KMS-11 (cell line): ENCODE measurements at regions not wholly inside any gene's neighbourhood (a gene's known extent, or its start where the extent isn't known, plus 50 kb on each side); places are given as distances from the start of the nearest gene placed in this dataset.

Experiments used
- H2AFZ ChIP-seq: fragments of 200-600 bp; sonication (generic); 2 replicates; pipeline ENCODE4 v1.6.1; 2016; ENCODE audit warnings: antibody characterized with exemption, mixed run types, low read depth
- H3K27ac ChIP-seq: fragments of 200-600 bp; sonication (generic); 2 replicates; pipeline ENCODE4 v1.6.1; 2016; ENCODE audit warnings: mild to moderate bottlenecking, mixed run types
- H3K27me3 ChIP-seq: fragments of 200-600 bp; sonication (generic); 2 replicates; pipeline ENCODE4 v1.6.1; 2017; ENCODE audit warnings: mild to moderate bottlenecking, low read depth, mixed run types, moderate library complexity; ENCODE audit not compliant: insufficient read depth
- H3K36me3 ChIP-seq: fragments of 200-600 bp; sonication (generic); 2 replicates; pipeline ENCODE4 v1.6.1; 2017; ENCODE audit warnings: mild to moderate bottlenecking, mixed run types; ENCODE audit not compliant: insufficient read depth
- H3K4me1 ChIP-seq: fragments of 200-600 bp; sonication (generic); 2 replicates; pipeline ENCODE4 v1.6.1; 2016; ENCODE audit warnings: mild to moderate bottlenecking, low read depth, mixed run types; ENCODE audit not compliant: poor library complexity, severe bottlenecking
- H3K4me2 ChIP-seq: fragments of 200-600 bp; sonication (generic); 2 replicates; pipeline ENCODE4 v1.7.0; 2016; ENCODE audit warnings: mild to moderate bottlenecking, mixed run types
- H3K4me3 ChIP-seq: fragments of 200-600 bp; sonication (generic); IDR thresholded peaks from 2 replicates; pipeline ENCODE4 v1.6.1; 2017; ENCODE audit warnings: low read depth, low read length, mixed read lengths; ENCODE audit not compliant: insufficient read depth
- H3K79me2 ChIP-seq: fragments of 200-600 bp; sonication (generic); 2 replicates; pipeline ENCODE4 v1.6.1; 2016; ENCODE audit warnings: low read depth, mixed run types; ENCODE audit not compliant: insufficient read depth
- H3K9ac ChIP-seq: fragments of 200-600 bp; sonication (generic); 2 replicates; pipeline ENCODE4 v1.6.1; 2016; ENCODE audit warnings: mild to moderate bottlenecking, mixed run types
- H4K20me1 ChIP-seq: fragments of 200-600 bp; sonication (generic); 2 replicates; pipeline ENCODE4 v1.6.1; 2016; ENCODE audit warnings: mild to moderate bottlenecking, mixed run types; ENCODE audit not compliant: insufficient read depth
- TF ChIP-seq, protein P1 (sequence below): fragments of 200-600 bp; sonication (generic); conservative IDR thresholded peaks from 2 replicates; pipeline ENCODE4 v1.6.1; 2017; ENCODE audit warnings: low read depth, mild to moderate bottlenecking, antibody characterized with exemption, low read length, moderate library complexity, mixed read lengths

DNA sequence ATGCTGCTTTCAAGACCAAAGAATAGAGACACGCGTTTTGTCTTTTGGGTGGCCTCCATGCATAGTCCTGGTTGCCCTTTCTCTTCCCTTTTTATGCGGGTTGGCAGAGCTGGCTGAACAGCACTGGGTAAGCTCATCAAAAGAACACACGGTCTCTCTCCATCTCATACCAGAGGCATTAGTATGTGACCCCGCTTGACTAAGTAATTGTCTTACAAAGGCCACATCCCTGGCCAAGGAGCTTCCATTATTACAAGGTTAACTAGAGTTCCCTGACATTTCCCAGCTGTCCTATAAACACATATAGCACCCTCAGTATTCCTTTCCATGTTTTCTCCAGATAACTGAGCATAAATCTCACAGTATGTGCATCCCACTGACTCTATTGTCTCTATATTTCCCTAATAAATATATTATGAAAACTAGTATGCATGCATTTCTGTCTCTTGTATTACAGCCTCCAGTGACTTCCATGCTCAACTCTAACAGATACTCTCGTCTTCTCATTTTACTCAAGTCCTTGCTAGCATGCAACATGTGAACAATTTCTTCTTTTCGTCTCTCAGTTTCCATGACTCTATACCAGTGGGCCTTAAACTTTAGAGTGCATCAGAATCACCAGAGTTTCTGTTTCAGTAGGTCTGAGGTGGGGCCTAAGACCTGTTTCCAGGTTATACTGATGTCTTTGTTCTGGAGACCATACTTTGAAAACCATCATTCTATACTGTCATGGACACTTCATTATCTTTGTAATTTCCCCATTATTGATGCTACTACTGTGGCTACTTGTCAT lies 247.7 kb upstream of the ARSJ start:
- H3K9ac ChIP-seq = no peak overlapping the region
- H4K20me1 ChIP-seq = no peaks in the 10 kb centered on the region
- H2AFZ ChIP-seq = no peak overlapping the region
- H3K4me3 ChIP-seq = no peak overlapping the region
- H3K36me3 ChIP-seq = no peaks in the 10 kb centered on the region
- H3K4me1 ChIP-seq = no peaks in the 10 kb centered on the region
- H3K4me2 ChIP-seq = no peak overlapping the region
- no peaks in the 10 kb centered on the region for H3K79me2 ChIP-seq
- TF ChIP-seq, protein P1, sequence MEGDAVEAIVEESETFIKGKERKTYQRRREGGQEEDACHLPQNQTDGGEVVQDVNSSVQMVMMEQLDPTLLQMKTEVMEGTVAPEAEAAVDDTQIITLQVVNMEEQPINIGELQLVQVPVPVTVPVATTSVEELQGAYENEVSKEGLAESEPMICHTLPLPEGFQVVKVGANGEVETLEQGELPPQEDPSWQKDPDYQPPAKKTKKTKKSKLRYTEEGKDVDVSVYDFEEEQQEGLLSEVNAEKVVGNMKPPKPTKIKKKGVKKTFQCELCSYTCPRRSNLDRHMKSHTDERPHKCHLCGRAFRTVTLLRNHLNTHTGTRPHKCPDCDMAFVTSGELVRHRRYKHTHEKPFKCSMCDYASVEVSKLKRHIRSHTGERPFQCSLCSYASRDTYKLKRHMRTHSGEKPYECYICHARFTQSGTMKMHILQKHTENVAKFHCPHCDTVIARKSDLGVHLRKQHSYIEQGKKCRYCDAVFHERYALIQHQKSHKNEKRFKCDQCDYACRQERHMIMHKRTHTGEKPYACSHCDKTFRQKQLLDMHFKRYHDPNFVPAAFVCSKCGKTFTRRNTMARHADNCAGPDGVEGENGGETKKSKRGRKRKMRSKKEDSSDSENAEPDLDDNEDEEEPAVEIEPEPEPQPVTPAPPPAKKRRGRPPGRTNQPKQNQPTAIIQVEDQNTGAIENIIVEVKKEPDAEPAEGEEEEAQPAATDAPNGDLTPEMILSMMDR = no peak
- no peaks in the 10 kb centered on the region for H3K27me3 ChIP-seq
- no peak overlapping the region for H3K27ac ChIP-seq

DNA sequence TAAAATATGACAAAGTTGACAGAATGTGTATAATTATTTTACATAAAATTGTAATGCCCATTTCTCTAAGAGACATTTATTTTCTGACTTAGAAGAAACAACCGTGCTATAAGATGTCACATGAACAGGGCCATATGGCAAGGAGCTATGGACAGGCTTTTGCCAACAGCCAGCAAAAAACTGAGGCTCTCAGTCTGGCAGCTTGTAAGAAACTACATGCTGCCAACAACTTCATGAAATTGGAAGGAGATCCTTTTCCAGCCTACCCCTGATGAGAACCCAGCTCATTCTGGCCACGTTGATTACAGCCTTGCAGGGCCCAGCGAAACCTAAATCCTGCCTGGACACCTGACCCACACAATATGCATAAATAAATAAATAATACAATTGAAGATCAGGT lies 250.3 kb upstream of the ARSJ start:
- H3K4me1 ChIP-seq = no peaks in the 10 kb centered on the region
- no peaks in the 10 kb centered on the region for H4K20me1 ChIP-seq
- no peak overlapping the region for H3K9ac ChIP-seq
- TF ChIP-seq, protein P1 = no peak
- H3K4me2 ChIP-seq = no peak overlapping the region
- no peak overlapping the region for H2AFZ ChIP-seq
- no peaks in the 10 kb centered on the region for H3K36me3 ChIP-seq
- H3K27ac ChIP-seq = no peak overlapping the region
- no peaks in the 10 kb centered on the region for H3K79me2 ChIP-seq
- no peak overlapping the region for H3K4me3 ChIP-seq
- no peaks in the 10 kb centered on the region for H3K27me3 ChIP-seq

- Histone ChIP-seq H2AFZ (no peak overlapping the region), H3K27ac (no peak overlapping the region), H4K20me1 (no peaks in the 10 kb centered on the region), H3K4me3 (no peak overlapping the region), H3K9ac (no peak overlapping the region), H3K4me1 (no peaks in the 10 kb centered on the region), H3K27me3 (no peaks in the 10 kb centered on the region), H3K4me2 (no peak overlapping the region), H3K36me3 (no peaks in the 10 kb centered on the region), H3K79me2 (no peaks in the 10 kb centered on the region)
- TF ChIP-seq, protein P1 = no peak
Observed at GRCh38 chr4:114236171-114236769, 256.8 kb upstream of the ARSJ start.

GRCh38 chr4:114237997-114238396 lies 258.6 kb upstream of the ARSJ start:
- Histone ChIP-seq H3K36me3 (no peaks in the 10 kb centered on the region), H3K4me1 (no peaks in the 10 kb centered on the region), H3K79me2 (no peaks in the 10 kb centered on the region), H2AFZ (no peak overlapping the region), H3K27ac (no peak overlapping the region), H3K4me2 (no peak overlapping the region), H4K20me1 (no peaks in the 10 kb centered on the region), H3K9ac (no peak overlapping the region), H3K4me3 (no peak overlapping the region), H3K27me3 (no peaks in the 10 kb centered on the region)
- TF ChIP-seq, protein P1 = no peak
